ENCODE measurements at regions not wholly inside any gene's neighbourhood (a gene's known extent, or its start where the extent isn't known, plus 50 kb on each side); places are given as distances from the start of the nearest gene placed in this dataset.

- DNase-seq (ENCODE audit: low read depth, low spot score), result no peak
- H3K27ac ChIP-seq, result no peak overlapping the region
Observed at GRCh38 chrX:39626749-39627148, 471.0 kb downstream of the BCOR start.

GRCh38 chrX:39627257-39627656, 470.5 kb downstream of the BCOR start:
- H3K27ac ChIP-seq, result no peak overlapping the region
- no peak for DNase-seq (ENCODE audit: low read depth, low spot score)

- DNase-seq (ENCODE audit: low read depth, low spot score), result no peak
- no peak overlapping the region for H3K27ac ChIP-seq
Observed at GRCh38 chrX:39629001-39629400, 468.8 kb downstream of the BCOR start.

GRCh38 chrX:39630344-39630743, 467.4 kb downstream of the BCOR start:
- H3K27ac ChIP-seq, result no peak overlapping the region
- no peak for DNase-seq (ENCODE audit: low read depth, low spot score)

GRCh38 chrX:39631276-39632229, 466.2 kb downstream of the BCOR start:
- no peak overlapping the region for H3K27ac ChIP-seq
- DNase-seq (ENCODE audit: low read depth, low spot score), result no peak

DNA sequence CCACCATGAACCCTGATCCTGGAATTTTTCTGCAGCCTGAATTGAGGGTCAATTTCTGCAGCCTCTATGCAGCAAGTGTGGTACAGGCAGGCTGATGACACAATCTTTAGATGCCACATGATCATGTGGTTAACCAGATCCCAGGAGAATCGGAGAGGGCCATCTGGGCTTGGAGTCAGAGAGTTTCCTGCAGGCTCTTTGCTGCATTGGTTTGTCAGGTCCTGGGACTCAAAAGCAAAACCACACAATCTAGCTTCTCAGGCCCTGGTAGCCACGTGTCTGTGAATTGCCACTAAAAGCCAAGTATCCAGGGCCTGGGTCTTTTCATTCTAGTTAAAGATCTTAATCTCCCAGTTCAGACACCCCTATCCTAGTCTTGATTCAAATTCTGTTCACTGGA, 464.5 kb downstream of the BCOR start:
- no peak overlapping the region for H3K27ac ChIP-seq
- no peak for DNase-seq (ENCODE audit: low read depth, low spot score)

GRCh38 chrX:39636481-39636880, 461.3 kb downstream of the BCOR start:
- H3K27ac ChIP-seq, result peak overlapping the region; percentile 35
- DNase-seq (ENCODE audit: low read depth, low spot score), result no peak

DNA sequence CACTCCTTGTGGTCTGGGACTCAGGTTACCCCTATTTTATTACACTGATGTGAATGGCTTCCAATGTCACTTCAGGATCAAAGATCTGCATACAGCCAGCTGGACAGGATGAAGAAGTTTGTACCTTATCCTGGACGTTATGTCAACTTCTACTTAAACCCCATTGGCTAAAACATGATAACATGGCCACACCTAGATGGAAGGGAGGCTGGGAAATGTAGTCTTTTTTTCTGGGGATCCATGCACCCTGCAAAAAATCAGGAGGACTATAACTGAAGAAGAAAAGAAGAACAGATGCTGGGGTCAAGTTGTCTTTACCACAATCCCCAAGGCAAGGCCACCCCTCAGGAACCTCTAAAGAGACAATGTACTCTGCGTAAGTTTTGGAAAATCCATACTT, 459.2 kb downstream of the BCOR start:
- H3K27ac ChIP-seq, result no peak overlapping the region
- DNase-seq (ENCODE audit: low read depth, low spot score), result no peak

GRCh38 chrX:39639871-39640270, 457.9 kb downstream of the BCOR start:
- H3K27ac ChIP-seq, result no peak overlapping the region
- no peak for DNase-seq (ENCODE audit: low read depth, low spot score)

DNA sequence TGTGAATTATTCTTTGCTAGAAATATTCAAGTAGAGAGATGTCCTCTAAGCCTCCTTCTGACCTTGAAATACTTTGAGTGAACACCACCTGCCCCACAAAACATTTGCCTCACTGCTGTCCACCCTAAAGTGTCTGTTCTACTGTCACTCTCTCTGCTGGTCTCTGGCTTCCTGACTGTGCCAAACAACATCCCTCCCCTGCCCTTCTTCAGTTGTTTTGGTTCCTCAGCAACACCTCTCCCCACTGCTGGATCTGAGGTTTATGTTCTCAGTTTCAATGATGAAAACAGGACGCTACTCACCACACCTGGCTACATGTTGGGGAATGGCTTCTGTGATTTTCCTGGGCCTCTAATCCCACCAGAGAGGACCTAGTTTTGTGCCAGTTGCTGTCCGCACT, 456.9 kb downstream of the BCOR start:
- no peak for DNase-seq (ENCODE audit: low read depth, low spot score)
- H3K27ac ChIP-seq, result no peak overlapping the region

- no peak for DNase-seq (ENCODE audit: low read depth, low spot score)
- H3K27ac ChIP-seq, result no peak overlapping the region
Observed at GRCh38 chrX:39642071-39642470, 455.7 kb downstream of the BCOR start.

DNA sequence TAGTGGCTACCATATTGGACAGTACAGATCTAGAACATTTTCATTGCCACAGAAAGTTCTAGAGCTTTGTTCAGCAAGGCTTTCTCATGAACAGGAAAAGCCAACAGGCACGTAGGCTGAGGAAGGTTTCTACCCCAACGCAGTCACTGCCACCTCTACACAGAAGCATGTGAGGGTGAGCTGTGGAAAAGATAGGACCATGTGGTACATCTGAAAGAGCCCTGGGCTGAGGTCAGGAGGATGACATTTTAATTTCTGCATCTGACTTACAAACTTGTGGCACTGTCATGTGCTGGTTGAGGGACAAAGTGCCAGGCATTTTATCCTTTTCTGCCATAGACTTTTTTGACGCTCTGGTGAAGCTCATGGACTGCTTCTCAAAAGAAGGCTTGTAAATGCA, 454.2 kb downstream of the BCOR start:
- no peak for DNase-seq (ENCODE audit: low read depth, low spot score)
- H3K27ac ChIP-seq, result no peak overlapping the region

- H3K27ac ChIP-seq, result no peak overlapping the region
Observed at GRCh38 chrX:39645178-39645895, 452.4 kb downstream of the BCOR start.

GRCh38 chrX:39648548-39649254, 449.1 kb downstream of the BCOR start:
- H3K27ac ChIP-seq, result no peak overlapping the region
- DNase-seq (ENCODE audit: low read depth, low spot score), result no peak

More at GRCh38 chrX:39645178-39645895, 452.4 kb downstream of the BCOR start:
- no peak for DNase-seq (ENCODE audit: low read depth, low spot score)

DNA sequence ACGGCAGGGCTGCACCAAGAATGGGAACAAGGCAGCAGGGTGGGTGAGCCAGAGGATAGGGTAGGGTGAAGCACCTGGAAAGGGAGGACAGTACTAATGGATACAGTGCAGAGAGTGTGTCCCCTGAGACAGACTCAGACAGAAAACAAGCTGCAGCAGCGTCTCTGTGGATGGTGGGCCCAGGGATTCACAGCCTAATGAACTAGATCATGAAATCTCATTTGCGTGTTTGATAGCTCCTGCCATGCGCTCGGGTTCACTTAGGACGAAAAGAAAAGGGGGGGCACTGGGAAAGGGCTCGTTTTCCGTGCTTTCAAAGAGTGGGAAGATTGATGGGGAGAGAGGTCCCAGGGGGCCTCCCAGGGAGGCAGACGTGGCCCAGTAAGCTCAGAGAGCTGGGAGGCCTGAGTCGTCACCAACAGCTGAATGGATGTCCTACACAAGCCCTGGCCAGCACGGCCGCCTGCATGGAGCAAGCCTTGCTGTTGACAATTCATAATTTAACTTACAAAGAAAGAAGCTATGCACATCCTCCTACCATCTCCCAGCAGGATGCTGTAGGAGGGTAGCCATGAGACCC, 446.9 kb downstream of the BCOR start:
- H3K27ac ChIP-seq, result no peak overlapping the region
- no peak for DNase-seq (ENCODE audit: low read depth, low spot score)

DNA sequence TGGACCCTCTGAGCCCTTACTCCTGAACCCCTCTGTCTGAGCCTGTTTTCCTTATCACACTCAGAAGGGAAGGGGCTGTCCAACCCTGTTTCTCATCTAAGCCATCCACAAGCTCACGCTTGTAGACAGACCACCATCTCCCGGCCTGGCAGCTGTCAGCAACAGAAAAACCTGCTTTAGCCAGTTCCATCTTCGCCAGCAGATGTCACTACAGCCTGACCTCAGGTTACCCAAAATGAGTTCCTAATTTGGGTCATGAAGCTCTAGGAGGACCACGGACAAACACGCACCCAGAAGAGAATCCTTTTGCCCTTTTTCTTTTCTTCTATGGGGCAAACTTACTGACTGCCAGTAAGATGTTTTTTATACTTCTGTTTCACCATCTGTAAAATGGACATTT, 445.4 kb downstream of the BCOR start:
- no peak overlapping the region for H3K27ac ChIP-seq
- DNase-seq (ENCODE audit: low read depth, low spot score), result no peak

DNA sequence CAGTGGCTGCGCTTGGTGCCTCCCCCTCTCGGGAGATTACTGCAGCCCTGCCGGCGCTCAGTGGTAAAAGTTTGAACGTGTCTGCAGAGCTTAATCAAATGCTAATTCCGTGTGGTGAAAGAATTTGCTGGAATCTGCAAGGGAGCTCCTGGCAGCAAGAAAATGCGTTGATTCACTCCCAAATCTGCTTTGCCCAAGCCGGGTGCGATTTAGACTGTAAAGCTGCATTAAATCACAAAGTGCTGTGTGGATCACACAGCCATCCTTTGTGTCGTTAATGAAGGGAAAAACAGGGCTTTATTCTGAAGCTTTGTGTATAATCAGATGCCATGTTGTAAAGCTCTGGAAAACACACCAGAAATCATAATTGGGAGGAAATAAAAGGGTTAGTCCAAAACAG, 444.1 kb downstream of the BCOR start:
- no peak for DNase-seq (ENCODE audit: low read depth, low spot score)
- H3K27ac ChIP-seq, result no peak overlapping the region

GRCh38 chrX:39654183-39654925, 443.4 kb downstream of the BCOR start:
- no peak overlapping the region for H3K27ac ChIP-seq
- no peak for DNase-seq (ENCODE audit: low read depth, low spot score)

DNA sequence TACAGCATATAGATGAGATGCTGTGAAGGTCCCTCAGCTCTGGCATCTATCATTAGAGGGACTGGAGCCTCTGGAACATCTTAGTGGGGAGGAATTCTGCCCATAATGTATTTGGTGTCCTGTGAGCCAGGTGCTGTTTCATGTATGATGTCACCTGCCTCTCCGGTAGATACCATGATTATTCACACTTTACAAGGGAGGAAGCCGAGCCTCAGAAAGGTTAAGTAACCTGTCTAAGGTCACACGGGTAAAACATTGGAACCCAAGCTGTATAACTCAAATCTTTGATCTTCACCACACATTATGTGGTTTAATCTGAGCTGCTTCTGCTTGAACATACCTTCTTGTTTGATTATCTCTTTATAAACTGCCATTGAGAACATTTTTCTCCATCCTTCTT, 442.8 kb downstream of the BCOR start:
- no peak overlapping the region for H3K27ac ChIP-seq
- no peak for DNase-seq (ENCODE audit: low read depth, low spot score)
